ENCODE measurements at regions not wholly inside any gene's neighbourhood (a gene's known extent, or its start where the extent isn't known, plus 50 kb on each side); places are given as distances from the start of the nearest gene placed in this dataset.

GRCh38 chr12:97300431-97300830 is 162.2 kb upstream of the RMST start:
- peaks cover 28% of the 10 kb centered on the region for H3K4me1 Mint-ChIP-seq
- Histone ChIP-seq H3K27me3 (ENCODE audit: control insufficient read depth, insufficient read depth, low read length, poor library complexity, severe bottlenecking) (no peaks in the 10 kb centered on the region), H3K36me3 (ENCODE audit: control insufficient read depth, insufficient read depth, low read length) (no peaks in the 10 kb centered on the region), H3K9ac (ENCODE audit: extremely low read depth, low read length, poor library complexity, severe bottlenecking) (no peak overlapping the region), H3K4me3 (ENCODE audit: low read length) (no peak overlapping the region), H3K4me1 (ENCODE audit: control insufficient read depth, insufficient read depth, low read length) (peaks cover 11% of the 10 kb centered on the region), H3K27ac (ENCODE audit: low read depth, low read length) (no peak overlapping the region), H3K9me3 (ENCODE audit: control insufficient read depth, low read length) (peaks cover 19% of the 10 kb centered on the region)
- DNase-seq, result no peak
- H3K9me3 Mint-ChIP-seq, result peaks cover 11% of the 10 kb centered on the region
- peaks cover 1% of the 10 kb centered on the region for H3K27me3 Mint-ChIP-seq (ENCODE audit: insufficient read depth)
- H3K4me3 Mint-ChIP-seq, result no peak overlapping the region
- H3K36me3 Mint-ChIP-seq (ENCODE audit: low read depth), result peaks cover 3% of the 10 kb centered on the region
- WGBS, 2 experiments (ENCODE audit: insufficient coverage in 1 of 2, insufficient read length in 1 of 2), result 94 to 98% methylated on average over 3 to 5 of the region's 5 CpGs
- no peak for TF ChIP-seq CTCF (conservative IDR thresholded peaks at IDR 0.05)
- no peak overlapping the region for H3K27ac Mint-ChIP-seq

GRCh38 chr12:97300891-97301290 is 161.7 kb upstream of the RMST start:
- Mint-ChIP-seq H3K27me3 (ENCODE audit: insufficient read depth) (peaks cover 1% of the 10 kb centered on the region), H3K9me3 (peaks cover 7% of the 10 kb centered on the region), H3K36me3 (ENCODE audit: low read depth) (peaks cover under 1% of the 10 kb centered on the region), H3K4me3 (no peak overlapping the region), H3K4me1 (peaks cover 28% of the 10 kb centered on the region), H3K27ac (no peak overlapping the region)
- no CpG with 5 or more reads among the region's 1 CpG for WGBS, 2 experiments (ENCODE audit: insufficient coverage in 1 of 2, insufficient read length in 1 of 2)
- Histone ChIP-seq H3K27me3 (ENCODE audit: control insufficient read depth, insufficient read depth, low read length, poor library complexity, severe bottlenecking) (no peaks in the 10 kb centered on the region), H3K4me3 (ENCODE audit: low read length) (no peak overlapping the region), H3K9ac (ENCODE audit: extremely low read depth, low read length, poor library complexity, severe bottlenecking) (no peak overlapping the region), H3K27ac (ENCODE audit: low read depth, low read length) (no peak overlapping the region), H3K36me3 (ENCODE audit: control insufficient read depth, insufficient read depth, low read length) (no peaks in the 10 kb centered on the region), H3K4me1 (ENCODE audit: control insufficient read depth, insufficient read depth, low read length) (peaks cover 15% of the 10 kb centered on the region), H3K9me3 (ENCODE audit: control insufficient read depth, low read length) (peaks cover 14% of the 10 kb centered on the region)
- TF ChIP-seq CTCF (conservative IDR thresholded peaks at IDR 0.05), result no peak
- peak; percentile 77 for DNase-seq

- Histone ChIP-seq H3K36me3 (ENCODE audit: control insufficient read depth, insufficient read depth, low read length) (no peaks in the 10 kb centered on the region), H3K4me1 (ENCODE audit: control insufficient read depth, insufficient read depth, low read length) (peaks cover 17% of the 10 kb centered on the region), H3K27me3 (ENCODE audit: control insufficient read depth, insufficient read depth, low read length, poor library complexity, severe bottlenecking) (no peaks in the 10 kb centered on the region), H3K27ac (ENCODE audit: low read depth, low read length) (no peak overlapping the region), H3K4me3 (ENCODE audit: low read length) (no peak overlapping the region), H3K9ac (ENCODE audit: extremely low read depth, low read length, poor library complexity, severe bottlenecking) (no peak overlapping the region), H3K9me3 (ENCODE audit: control insufficient read depth, low read length) (peaks cover 7% of the 10 kb centered on the region)
- Mint-ChIP-seq H3K4me3 (no peak overlapping the region), H3K36me3 (ENCODE audit: low read depth) (no peaks in the 10 kb centered on the region), H3K9me3 (no peaks in the 10 kb centered on the region), H3K27me3 (ENCODE audit: insufficient read depth) (no peaks in the 10 kb centered on the region), H3K4me1 (peaks cover 28% of the 10 kb centered on the region), H3K27ac (no peak overlapping the region)
- 81 to 100% methylated on average over 3 of the region's 3 CpGs for WGBS, 2 experiments (ENCODE audit: insufficient coverage in 1 of 2, insufficient read length in 1 of 2)
- no peak for TF ChIP-seq CTCF (conservative IDR thresholded peaks at IDR 0.05)
- DNase-seq, result no peak
These were observed 161.0 kb upstream of the RMST start for GRCh38 chr12:97301576-97301975.

Measured in endodermal cell (in vitro differentiated cells).